ENCODE measurements at regions not wholly inside any gene's neighbourhood (a gene's known extent, or its start where the extent isn't known, plus 50 kb on each side); places are given as distances from the start of the nearest gene placed in this dataset.
"Not testable (repeated sequence)": the region's sequence is repeated elsewhere in the genome, so short reads cannot be mapped to it uniquely, and the experiment has no call there.

- no peak for DNase-seq
These were observed 228.9 kb upstream of the FAM78B start for GRCh38 chr1:166395729-166396128.

- not testable (repeated sequence) for DNase-seq
These were observed 242.7 kb upstream of the FAM78B start for GRCh38 chr1:166409253-166410082.

- no peak for DNase-seq
These were observed 243.2 kb upstream of the FAM78B start for GRCh38 chr1:166410083-166410385.

- DNase-seq, result not testable (repeated sequence)
These were observed 250.0 kb upstream of the FAM78B start for GRCh38 chr1:166416831-166417230.

- no peak for DNase-seq
These were observed 251.6 kb upstream of the FAM78B start for GRCh38 chr1:166418344-166418933.

GRCh38 chr1:166422586-166422985 is 255.8 kb upstream of the FAM78B start:
- DNase-seq, result not testable (repeated sequence)

GRCh38 chr1:166432655-166433054 is 265.9 kb upstream of the FAM78B start:
- no peak for DNase-seq

GRCh38 chr1:166433404-166434304 is 266.9 kb upstream of the FAM78B start:
- DNase-seq, result not testable (repeated sequence)

GRCh38 chr1:166457700-166458099 is 290.9 kb upstream of the FAM78B start:
- no peak for DNase-seq

- no peak for DNase-seq
These were observed 297.5 kb upstream of the FAM78B start for GRCh38 chr1:166464333-166464732.

- no peak for DNase-seq
These were observed 303.2 kb upstream of the FAM78B start for GRCh38 chr1:166470014-166470413.

- DNase-seq, result no peak
These were observed 303.6 kb upstream of the FAM78B start for GRCh38 chr1:166470441-166470840.

- no peak for DNase-seq
These were observed 304.6 kb upstream of the FAM78B start for GRCh38 chr1:166471359-166471758.

- peak; percentile 22 for DNase-seq
These were observed 312.3 kb upstream of the FAM78B start for GRCh38 chr1:166479052-166479631.

GRCh38 chr1:166484471-166484870 is 317.7 kb upstream of the FAM78B start:
- no peak for DNase-seq

GRCh38 chr1:166484871-166485270 is 318.1 kb upstream of the FAM78B start:
- DNase-seq, result no peak

- DNase-seq, result no peak
These were observed 318.8 kb upstream of the FAM78B start for GRCh38 chr1:166485620-166486019.

- no peak for DNase-seq
These were observed 321.5 kb upstream of the FAM78B start for GRCh38 chr1:166488327-166488726.

- DNase-seq, result no peak
These were observed 322.5 kb upstream of the FAM78B start for GRCh38 chr1:166489356-166489669.

GRCh38 chr1:166489670-166490436 is 323.1 kb upstream of the FAM78B start:
- DNase-seq, result peak; percentile 27

- DNase-seq, result no peak
These were observed 323.7 kb upstream of the FAM78B start for GRCh38 chr1:166490437-166490991.

- DNase-seq, result not testable (repeated sequence)
These were observed 327.0 kb upstream of the FAM78B start for GRCh38 chr1:166493765-166494164.
